ENCODE measurements at regions not wholly inside any gene's neighbourhood (a gene's known extent, or its start where the extent isn't known, plus 50 kb on each side); places are given as distances from the start of the nearest gene placed in this dataset.

- Histone ChIP-seq H3K9ac (ENCODE audit: low read length) (no peak overlapping the region), H3K4me3 (ENCODE audit: low read length) (no peak overlapping the region), H3K36me3 (ENCODE audit: control insufficient read depth, insufficient read depth, low read length) (no peaks in the 10 kb centered on the region), H3K4me1 (ENCODE audit: control insufficient read depth, insufficient read depth, low read length) (peaks cover 23% of the 10 kb centered on the region), H3K27me3 (ENCODE audit: control insufficient read depth, insufficient read depth, low read length) (no peaks in the 10 kb centered on the region), H3K27ac (ENCODE audit: low read depth, low read length) (peak overlapping the region; percentile 80)
These were observed 92.8 kb downstream of the HNRNPLL start for GRCh38 chr2:38509947-38510326.

DNA sequence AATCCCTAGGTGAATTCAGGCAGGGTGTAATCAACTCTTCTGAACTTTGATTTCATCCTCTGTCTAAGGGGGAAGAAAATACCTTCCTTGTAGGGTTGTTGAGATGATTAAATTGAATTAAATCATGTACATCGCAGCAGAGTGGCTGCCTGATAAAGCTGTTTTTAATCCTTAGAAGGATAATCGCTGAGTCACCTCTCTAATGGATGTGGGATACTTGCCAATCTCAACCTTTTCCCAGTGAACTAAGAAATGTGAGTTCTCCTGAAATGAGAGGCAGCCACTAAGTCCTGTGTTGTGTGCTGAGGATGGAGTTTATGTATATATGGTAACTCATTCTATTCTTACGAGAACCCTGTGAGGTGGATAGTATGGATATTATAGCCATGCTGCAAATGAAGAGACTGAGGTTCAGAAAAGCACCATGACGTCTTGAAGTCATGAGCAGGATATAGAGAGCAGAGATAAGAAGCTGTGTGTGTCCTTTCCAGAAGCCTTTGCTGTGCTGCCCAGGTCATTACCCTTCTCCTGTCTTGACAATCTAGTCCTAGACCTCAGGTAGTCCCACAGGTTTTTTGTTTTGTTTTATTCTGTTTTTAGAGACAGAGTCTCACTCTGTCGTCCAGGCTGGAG is 93.3 kb downstream of the HNRNPLL start:
- no peak overlapping the region for H3K4me3 ChIP-seq (ENCODE audit: low read length)
- peaks cover 23% of the 10 kb centered on the region for H3K4me1 ChIP-seq (ENCODE audit: control insufficient read depth, insufficient read depth, low read length)
- H3K9ac ChIP-seq (ENCODE audit: low read length), result no peak overlapping the region
- no peaks in the 10 kb centered on the region for H3K27me3 ChIP-seq (ENCODE audit: control insufficient read depth, insufficient read depth, low read length)
- H3K36me3 ChIP-seq (ENCODE audit: control insufficient read depth, insufficient read depth, low read length), result no peaks in the 10 kb centered on the region
- H3K27ac ChIP-seq (ENCODE audit: low read depth, low read length), result peak overlapping the region; percentile 80

DNA sequence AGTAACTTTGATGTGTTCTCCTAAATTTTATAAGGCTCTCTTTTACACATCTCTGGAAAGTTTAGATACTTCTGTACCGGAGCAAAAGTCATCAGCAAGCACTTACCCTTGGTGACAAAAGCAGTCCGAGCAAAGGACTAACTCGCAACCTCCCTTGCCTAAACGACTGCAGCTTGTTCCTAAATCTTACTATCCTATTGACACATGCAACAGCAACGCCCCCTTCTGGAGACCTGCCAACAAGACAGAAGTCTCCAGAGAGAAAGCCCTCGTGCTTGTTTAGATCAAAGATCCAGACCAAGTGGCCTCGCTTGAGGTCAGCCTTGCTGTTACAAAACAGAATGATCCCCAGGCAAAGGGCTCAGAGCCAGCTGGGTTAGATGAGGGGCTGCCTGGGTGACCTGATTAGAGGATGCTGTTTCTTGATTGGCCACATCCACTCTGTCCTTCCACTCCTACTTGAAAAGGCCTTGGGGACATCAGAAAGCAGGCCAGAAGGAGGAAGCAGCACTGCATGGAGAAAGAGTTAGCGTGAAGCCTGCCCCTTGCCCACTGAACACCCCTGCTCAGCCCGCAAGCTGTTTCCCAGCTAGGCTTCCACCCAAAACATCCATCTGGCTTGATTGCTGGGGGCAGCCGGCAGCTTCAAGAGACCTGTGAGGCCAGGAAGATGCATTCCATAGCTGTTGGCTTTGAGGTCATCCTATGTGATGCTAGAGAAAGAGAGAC is 94.3 kb downstream of the HNRNPLL start:
- Histone ChIP-seq H3K27ac (ENCODE audit: low read depth, low read length) (peak overlapping the region; percentile 80), H3K4me1 (ENCODE audit: control insufficient read depth, insufficient read depth, low read length) (peaks cover 23% of the 10 kb centered on the region), H3K36me3 (ENCODE audit: control insufficient read depth, insufficient read depth, low read length) (no peaks in the 10 kb centered on the region), H3K4me3 (ENCODE audit: low read length) (no peak overlapping the region), H3K9ac (ENCODE audit: low read length) (no peak overlapping the region), H3K27me3 (ENCODE audit: control insufficient read depth, insufficient read depth, low read length) (no peaks in the 10 kb centered on the region)

GRCh38 chr2:38507712-38508111 is 95.0 kb downstream of the HNRNPLL start:
- Histone ChIP-seq H3K9ac (ENCODE audit: low read length) (no peak overlapping the region), H3K36me3 (ENCODE audit: control insufficient read depth, insufficient read depth, low read length) (no peaks in the 10 kb centered on the region), H3K4me1 (ENCODE audit: control insufficient read depth, insufficient read depth, low read length) (peaks cover 23% of the 10 kb centered on the region), H3K27me3 (ENCODE audit: control insufficient read depth, insufficient read depth, low read length) (no peaks in the 10 kb centered on the region), H3K27ac (ENCODE audit: low read depth, low read length) (no peak overlapping the region), H3K4me3 (ENCODE audit: low read length) (no peak overlapping the region)

DNA sequence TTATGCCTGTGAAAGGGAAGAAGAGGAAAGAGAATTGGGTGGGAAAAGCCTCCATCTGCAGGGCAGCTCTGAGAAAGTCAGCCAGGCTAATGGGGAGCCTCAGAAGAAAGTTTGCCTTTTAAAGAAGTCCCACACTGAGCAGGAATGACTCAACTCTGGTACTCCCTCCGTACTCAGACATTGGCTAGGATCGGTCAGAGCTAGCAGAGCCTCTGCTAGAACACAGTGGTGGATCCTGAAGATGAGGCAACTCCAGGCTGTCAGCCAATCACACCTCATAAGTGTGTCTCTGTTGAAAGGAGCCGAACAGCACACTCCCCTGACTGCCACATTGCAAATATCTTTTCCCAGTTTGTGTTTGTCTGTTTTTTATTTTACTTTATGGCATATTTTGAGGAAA is 96.9 kb downstream of the HNRNPLL start:
- no peak overlapping the region for H3K4me3 ChIP-seq (ENCODE audit: low read length)
- peaks cover 23% of the 10 kb centered on the region for H3K4me1 ChIP-seq (ENCODE audit: control insufficient read depth, insufficient read depth, low read length)
- peak overlapping the region; percentile 93 for H3K27ac ChIP-seq (ENCODE audit: low read depth, low read length)
- H3K27me3 ChIP-seq (ENCODE audit: control insufficient read depth, insufficient read depth, low read length), result no peaks in the 10 kb centered on the region
- H3K9ac ChIP-seq (ENCODE audit: low read length), result no peak overlapping the region
- H3K36me3 ChIP-seq (ENCODE audit: control insufficient read depth, insufficient read depth, low read length), result no peaks in the 10 kb centered on the region

DNA sequence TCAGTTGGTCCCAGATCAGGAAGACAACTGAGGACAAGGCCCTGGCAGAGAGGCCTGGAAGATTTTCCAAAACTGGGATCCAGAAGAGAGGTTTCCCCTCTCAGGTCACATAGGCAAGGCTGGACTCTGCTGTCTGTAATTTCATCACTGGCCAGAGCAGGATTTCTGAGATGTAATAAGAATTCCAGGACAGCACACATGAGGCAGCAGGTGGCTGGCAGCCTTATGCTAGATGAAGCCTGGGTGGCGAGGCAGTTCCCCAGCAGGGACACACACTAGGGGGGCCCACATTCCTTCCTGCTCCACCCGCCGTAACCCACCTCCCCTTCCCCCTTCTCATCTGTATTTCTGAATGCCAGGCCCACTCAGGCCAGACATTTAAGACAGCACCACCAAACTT is 98.6 kb downstream of the HNRNPLL start:
- Histone ChIP-seq H3K4me3 (ENCODE audit: low read length) (no peak overlapping the region), H3K9ac (ENCODE audit: low read length) (no peak overlapping the region), H3K4me1 (ENCODE audit: control insufficient read depth, insufficient read depth, low read length) (peaks cover 25% of the 10 kb centered on the region), H3K27ac (ENCODE audit: low read depth, low read length) (no peak overlapping the region), H3K27me3 (ENCODE audit: control insufficient read depth, insufficient read depth, low read length) (no peaks in the 10 kb centered on the region), H3K36me3 (ENCODE audit: control insufficient read depth, insufficient read depth, low read length) (no peaks in the 10 kb centered on the region)

- Histone ChIP-seq H3K4me1 (ENCODE audit: control insufficient read depth, insufficient read depth, low read length) (peaks cover 16% of the 10 kb centered on the region), H3K27me3 (ENCODE audit: control insufficient read depth, insufficient read depth, low read length) (no peaks in the 10 kb centered on the region), H3K9ac (ENCODE audit: low read length) (no peak overlapping the region), H3K4me3 (ENCODE audit: low read length) (no peak overlapping the region), H3K27ac (ENCODE audit: low read depth, low read length) (no peak overlapping the region), H3K36me3 (ENCODE audit: control insufficient read depth, insufficient read depth, low read length) (no peaks in the 10 kb centered on the region)
These were observed 100.6 kb downstream of the HNRNPLL start for GRCh38 chr2:38502107-38502506.

GRCh38 chr2:38500283-38500634 is 102.5 kb downstream of the HNRNPLL start:
- peaks cover 10% of the 10 kb centered on the region for H3K4me1 ChIP-seq (ENCODE audit: control insufficient read depth, insufficient read depth, low read length)
- H3K9ac ChIP-seq (ENCODE audit: low read length), result no peak overlapping the region
- H3K27me3 ChIP-seq (ENCODE audit: control insufficient read depth, insufficient read depth, low read length), result no peaks in the 10 kb centered on the region
- peak overlapping the region; percentile 53 for H3K27ac ChIP-seq (ENCODE audit: low read depth, low read length)
- no peak overlapping the region for H3K4me3 ChIP-seq (ENCODE audit: low read length)
- no peaks in the 10 kb centered on the region for H3K36me3 ChIP-seq (ENCODE audit: control insufficient read depth, insufficient read depth, low read length)

DNA sequence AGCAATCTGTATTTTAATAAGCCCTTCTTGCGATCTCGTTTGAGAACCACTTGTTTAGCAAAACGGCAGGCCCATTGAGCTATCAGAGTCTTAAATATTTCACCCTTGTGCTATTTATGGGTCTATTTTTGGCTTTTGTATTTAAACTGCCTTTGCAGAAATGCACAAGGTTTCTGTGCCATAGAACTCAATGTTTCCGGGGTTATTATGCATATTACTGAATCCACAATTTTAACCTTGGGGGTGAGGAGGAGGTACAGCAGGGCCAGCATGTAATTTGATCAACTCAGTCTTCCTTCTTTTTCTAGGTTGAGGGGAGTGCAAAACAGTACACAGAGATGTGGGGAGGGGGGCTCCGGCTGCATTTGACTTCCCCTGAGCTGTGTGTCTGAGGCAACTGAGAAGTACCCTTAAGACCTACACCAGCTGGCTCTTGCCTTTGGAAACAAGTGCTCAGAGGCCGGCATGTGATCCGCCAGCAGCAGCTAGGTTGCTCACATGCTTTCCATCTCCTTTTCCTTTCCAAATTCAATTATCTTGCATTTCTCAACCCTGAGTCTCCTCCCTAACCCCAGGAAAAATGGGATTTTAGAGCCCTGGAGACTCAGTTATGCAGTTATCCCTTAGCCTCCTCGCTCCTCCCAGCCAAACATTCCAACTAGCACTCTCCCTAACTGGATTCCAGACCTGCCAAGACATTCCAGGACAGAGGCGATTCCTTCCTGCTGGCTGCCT is 103.0 kb downstream of the HNRNPLL start:
- H3K4me1 ChIP-seq (ENCODE audit: control insufficient read depth, insufficient read depth, low read length), result peaks cover 10% of the 10 kb centered on the region
- H3K27ac ChIP-seq (ENCODE audit: low read depth, low read length), result peak overlapping the region; percentile 53
- H3K27me3 ChIP-seq (ENCODE audit: control insufficient read depth, insufficient read depth, low read length), result no peaks in the 10 kb centered on the region
- no peaks in the 10 kb centered on the region for H3K36me3 ChIP-seq (ENCODE audit: control insufficient read depth, insufficient read depth, low read length)
- no peak overlapping the region for H3K9ac ChIP-seq (ENCODE audit: low read length)
- H3K4me3 ChIP-seq (ENCODE audit: low read length), result no peak overlapping the region

DNA sequence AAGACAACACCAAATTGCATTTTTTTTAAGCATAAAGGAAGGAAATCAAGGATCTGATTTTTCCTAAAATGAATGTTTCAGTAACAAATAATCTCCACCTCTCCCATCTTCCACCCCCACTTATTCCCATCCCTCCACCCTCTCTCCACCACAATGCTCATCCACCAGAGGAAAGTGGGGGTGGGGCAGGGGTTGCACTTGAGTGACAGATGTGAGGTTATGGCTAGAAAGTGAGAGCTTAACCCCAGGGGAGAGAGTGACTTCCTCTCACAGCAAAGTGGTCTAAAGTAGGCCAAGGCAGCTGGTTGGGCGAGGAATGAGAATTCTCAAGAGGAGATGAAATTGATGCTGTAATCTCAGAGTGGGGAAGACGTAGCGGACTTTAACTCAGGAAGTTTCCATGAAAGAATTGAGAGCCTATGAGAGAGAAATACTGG is 104.7 kb downstream of the HNRNPLL start:
- Histone ChIP-seq H3K27me3 (ENCODE audit: control insufficient read depth, insufficient read depth, low read length) (no peaks in the 10 kb centered on the region), H3K36me3 (ENCODE audit: control insufficient read depth, insufficient read depth, low read length) (no peaks in the 10 kb centered on the region), H3K9ac (ENCODE audit: low read length) (no peak overlapping the region), H3K27ac (ENCODE audit: low read depth, low read length) (no peak overlapping the region), H3K4me3 (ENCODE audit: low read length) (no peak overlapping the region), H3K4me1 (ENCODE audit: control insufficient read depth, insufficient read depth, low read length) (peaks cover 13% of the 10 kb centered on the region)

DNA sequence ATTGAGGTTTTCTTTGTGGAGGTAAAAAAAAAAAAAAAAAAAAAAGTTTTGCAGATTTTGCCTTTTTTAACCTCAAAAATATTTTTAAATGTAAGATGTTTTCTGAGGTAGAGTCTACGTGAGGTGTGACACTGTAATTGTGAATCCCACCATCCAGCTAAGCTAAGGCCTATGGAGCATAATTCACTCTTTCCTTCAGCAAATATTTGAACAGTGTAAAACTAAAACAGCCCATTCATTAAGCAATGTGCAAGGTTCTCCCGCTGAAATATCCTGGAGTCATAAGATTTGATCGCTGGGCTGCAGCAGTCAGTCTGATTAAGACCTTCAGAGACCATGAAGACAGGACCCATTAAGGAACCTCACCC is 105.1 kb downstream of the HNRNPLL start:
- H3K27ac ChIP-seq (ENCODE audit: low read depth, low read length), result no peak overlapping the region
- H3K36me3 ChIP-seq (ENCODE audit: control insufficient read depth, insufficient read depth, low read length), result no peaks in the 10 kb centered on the region
- H3K4me1 ChIP-seq (ENCODE audit: control insufficient read depth, insufficient read depth, low read length), result peaks cover 13% of the 10 kb centered on the region

GRCh38 chr2:38496927-38497669 is 105.6 kb downstream of the HNRNPLL start:
- no peaks in the 10 kb centered on the region for H3K36me3 ChIP-seq (ENCODE audit: control insufficient read depth, insufficient read depth, low read length)
- H3K9ac ChIP-seq (ENCODE audit: low read length), result no peak overlapping the region
- H3K27me3 ChIP-seq (ENCODE audit: control insufficient read depth, insufficient read depth, low read length), result no peaks in the 10 kb centered on the region
- H3K27ac ChIP-seq (ENCODE audit: low read depth, low read length), result no peak overlapping the region
- H3K4me3 ChIP-seq (ENCODE audit: low read length), result no peak overlapping the region
- H3K4me1 ChIP-seq (ENCODE audit: control insufficient read depth, insufficient read depth, low read length), result peaks cover 13% of the 10 kb centered on the region

More for the DNA sequence above, 105.1 kb downstream of the HNRNPLL start:
- Histone ChIP-seq H3K27me3 (ENCODE audit: control insufficient read depth, insufficient read depth, low read length) (no peaks in the 10 kb centered on the region), H3K4me3 (ENCODE audit: low read length) (no peak overlapping the region), H3K9ac (ENCODE audit: low read length) (no peak overlapping the region)
